Stomach smooth muscle (tissue), 2 donors: ENCODE measurements at regions not wholly inside any gene's neighbourhood (a gene's known extent, or its start where the extent isn't known, plus 50 kb on each side); places are given as distances from the start of the nearest gene placed in this dataset.
"Not testable (repeated sequence)": the region's sequence is repeated elsewhere in the genome, so short reads cannot be mapped to it uniquely, and the experiment has no call there.

Experiments used
- H3K27ac ChIP-seq: one replicate; pipeline ENCODE4 v1.7.0; 2013; ENCODE audit warnings: mild to moderate bottlenecking, low read length, inconsistent platforms
- H3K27me3 ChIP-seq, 2 donors: one replicate each; pipeline ENCODE4 v1.7.0; 2013; ENCODE audit warnings: low read length in 2 of 2; ENCODE audit not compliant: insufficient read depth in 2 of 2, control insufficient read depth in 1 of 2
- H3K36me3 ChIP-seq, 2 donors: one replicate each; pipeline ENCODE4 v1.7.0; 2013; ENCODE audit warnings: low read length in 2 of 2; ENCODE audit not compliant: control insufficient read depth in 2 of 2, insufficient read depth in 2 of 2
- H3K4me1 ChIP-seq: one replicate; pipeline ENCODE4 v1.7.0; 2013; ENCODE audit warnings: low read length; ENCODE audit not compliant: control insufficient read depth, insufficient read depth
- H3K4me3 ChIP-seq, 2 donors: one replicate each; pipeline ENCODE4 v1.7.0; 2013; ENCODE audit warnings: low read length in 2 of 2
- H3K9ac ChIP-seq, 2 donors: one replicate each; pipeline ENCODE4 v1.7.0; 2013; ENCODE audit warnings: low read length in 2 of 2, mild to moderate bottlenecking in 1 of 2
- H3K9me3 ChIP-seq, 2 donors: one replicate each; pipeline ENCODE4 v1.7.0; 2013; ENCODE audit warnings: low read length in 2 of 2; ENCODE audit not compliant: control insufficient read depth in 2 of 2
- donor health status: healthy.
- donor health status: Pancreatic carcinoma.

DNA sequence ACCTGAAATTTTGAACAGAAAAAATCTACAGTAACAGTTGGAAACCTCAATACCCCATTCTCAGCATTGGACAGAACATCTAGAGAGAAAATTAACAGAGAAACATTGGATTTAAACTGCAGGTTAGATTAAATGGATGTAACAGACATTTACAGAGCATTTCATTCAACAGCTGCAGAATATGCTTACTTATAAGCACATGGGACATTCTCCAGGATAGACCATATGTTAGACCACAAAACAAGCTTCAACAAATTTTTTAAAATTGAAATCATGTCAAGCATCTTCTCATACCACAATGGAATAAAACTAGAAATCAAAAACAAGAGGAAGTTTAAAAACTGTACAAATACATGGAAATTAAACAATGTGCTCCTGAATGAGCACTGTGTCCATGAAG is 316.3 kb downstream of the FAM170A start:
- no peak overlapping the region for H3K4me3 ChIP-seq
- H3K9me3 ChIP-seq, result no peaks in the 10 kb centered on the region
- no peaks in the 10 kb centered on the region for H3K4me1 ChIP-seq
- H3K27me3 ChIP-seq, result no peaks in the 10 kb centered on the region
- H3K36me3 ChIP-seq, result no peaks in the 10 kb centered on the region
- no peak overlapping the region for H3K9ac ChIP-seq
- no peak overlapping the region for H3K27ac ChIP-seq

DNA sequence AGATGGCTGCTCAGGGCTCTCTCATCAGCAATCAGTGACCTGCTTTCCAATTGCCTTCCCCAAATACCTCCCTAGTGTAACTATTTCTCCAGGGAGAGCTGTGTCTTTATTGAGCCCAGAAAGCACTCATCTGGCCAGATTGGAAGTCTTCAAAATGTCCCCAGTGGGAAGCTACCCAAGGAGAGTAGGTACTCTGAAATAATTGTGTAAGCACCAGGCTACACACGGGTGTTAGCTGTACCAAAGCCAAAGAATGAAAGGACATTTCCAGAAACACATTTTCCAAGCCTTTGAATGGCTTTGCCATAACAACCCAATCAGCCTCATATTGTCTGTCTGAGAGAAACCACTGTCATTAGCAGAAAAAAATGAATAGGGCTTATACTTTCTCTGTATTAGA is 318.8 kb downstream of the FAM170A start:
- H3K9me3 ChIP-seq, result no peaks in the 10 kb centered on the region
- H3K27me3 ChIP-seq, result no peaks in the 10 kb centered on the region
- H3K27ac ChIP-seq, result no peak overlapping the region
- no peaks in the 10 kb centered on the region for H3K4me1 ChIP-seq
- H3K9ac ChIP-seq, result no peak overlapping the region
- H3K36me3 ChIP-seq, result no peaks in the 10 kb centered on the region
- H3K4me3 ChIP-seq, result no peak overlapping the region

DNA sequence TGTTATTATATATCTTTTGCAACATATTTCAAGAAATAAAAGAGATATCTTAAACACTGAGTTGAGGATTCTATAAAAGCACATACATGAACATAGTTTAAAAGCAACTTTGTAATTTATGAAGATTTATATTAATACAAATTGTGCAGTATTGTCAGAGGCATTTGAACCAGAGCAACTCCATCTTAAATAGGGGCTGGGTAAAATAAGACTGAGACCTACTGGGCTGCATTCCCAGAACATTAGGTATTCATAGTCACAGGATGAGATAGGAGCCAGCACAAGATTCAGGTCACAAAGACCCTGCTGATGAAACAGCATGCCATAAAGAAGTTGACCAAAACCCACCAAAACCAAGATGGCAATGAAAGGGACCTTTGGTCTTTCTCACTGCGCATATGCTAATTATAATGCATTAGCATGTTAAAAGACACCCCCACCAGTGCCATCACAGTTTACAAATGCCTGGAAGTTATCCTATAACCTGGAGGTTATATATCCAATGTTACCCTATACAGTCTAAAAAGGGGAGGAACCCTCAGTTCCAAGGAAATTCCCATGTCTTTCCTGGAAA is 320.2 kb downstream of the FAM170A start:
- Histone ChIP-seq H3K9ac (no peak overlapping the region), H3K4me3 (no peak overlapping the region), H3K27ac (no peak overlapping the region), H3K9me3 (no peaks in the 10 kb centered on the region), H3K27me3 (no peaks in the 10 kb centered on the region), H3K4me1 (no peaks in the 10 kb centered on the region), H3K36me3 (no peaks in the 10 kb centered on the region)

DNA sequence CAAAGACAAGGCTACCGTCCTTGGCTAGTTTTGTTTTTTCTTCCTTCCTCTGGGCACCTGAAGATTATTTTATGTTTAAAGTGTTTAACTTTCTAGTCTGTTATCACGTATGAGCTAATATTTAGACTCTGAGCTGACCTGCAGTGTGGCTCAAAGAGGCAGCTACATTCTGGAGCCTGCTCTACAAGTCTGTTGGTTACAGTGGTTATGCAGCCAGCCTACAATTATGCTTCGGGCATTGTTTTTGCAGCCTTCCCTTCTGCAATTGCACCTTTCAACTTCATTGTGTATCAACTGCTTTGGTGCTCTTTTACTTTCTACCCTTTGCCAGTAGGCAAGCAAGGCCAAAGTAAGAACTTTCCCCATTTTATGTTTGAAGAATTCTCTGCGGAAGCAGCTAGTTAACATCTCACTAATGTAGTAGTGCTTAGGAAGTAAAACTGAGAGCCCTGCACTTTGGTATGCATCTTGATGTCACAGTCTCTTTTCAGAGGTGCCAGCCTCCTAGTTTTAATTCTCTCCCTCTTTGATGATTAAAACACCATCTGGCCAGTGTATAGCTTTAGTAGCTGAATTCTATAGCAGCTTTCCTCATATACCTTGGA is 322.1 kb downstream of the FAM170A start:
- Histone ChIP-seq H3K9ac (no peak overlapping the region), H3K36me3 (no peaks in the 10 kb centered on the region), H3K4me1 (no peaks in the 10 kb centered on the region), H3K9me3 (no peaks in the 10 kb centered on the region), H3K27me3 (no peaks in the 10 kb centered on the region), H3K27ac (no peak overlapping the region), H3K4me3 (no peak overlapping the region)

- H3K27ac ChIP-seq, result no peak overlapping the region
- no peak overlapping the region for H3K9ac ChIP-seq
- H3K27me3 ChIP-seq, result no peaks in the 10 kb centered on the region
These were observed 324.1 kb downstream of the FAM170A start for GRCh38 chr5:119953474-119953873.

DNA sequence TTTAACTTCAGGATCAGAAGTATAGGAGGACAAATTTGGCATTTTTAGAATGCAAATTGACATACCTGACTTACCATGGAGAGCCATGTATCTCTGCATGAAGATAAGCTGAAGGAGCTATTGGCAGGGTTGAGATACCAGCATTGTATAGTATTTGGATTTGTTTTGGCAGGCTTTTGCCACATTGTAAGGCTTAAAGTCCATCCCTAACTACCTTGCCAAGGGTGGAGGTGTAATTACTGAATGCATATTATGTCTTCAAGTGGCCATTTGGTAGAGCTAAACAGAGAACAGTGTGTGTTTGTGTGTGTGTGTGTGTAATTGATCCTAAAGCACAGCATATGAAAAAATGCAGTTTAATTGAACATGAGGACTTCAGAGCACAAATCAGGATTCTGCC is 324.7 kb downstream of the FAM170A start:
- H3K4me1 ChIP-seq, result no peaks in the 10 kb centered on the region
- no peak overlapping the region for H3K9ac ChIP-seq
- no peak overlapping the region for H3K27ac ChIP-seq
- H3K27me3 ChIP-seq, result no peaks in the 10 kb centered on the region
- no peaks in the 10 kb centered on the region for H3K36me3 ChIP-seq
- no peaks in the 10 kb centered on the region for H3K9me3 ChIP-seq
- no peak overlapping the region for H3K4me3 ChIP-seq

More at GRCh38 chr5:119953474-119953873, 324.1 kb downstream of the FAM170A start:
- no peaks in the 10 kb centered on the region for H3K9me3 ChIP-seq
- H3K4me1 ChIP-seq, result no peaks in the 10 kb centered on the region
- H3K36me3 ChIP-seq, result no peaks in the 10 kb centered on the region
- H3K4me3 ChIP-seq, result no peak overlapping the region

DNA sequence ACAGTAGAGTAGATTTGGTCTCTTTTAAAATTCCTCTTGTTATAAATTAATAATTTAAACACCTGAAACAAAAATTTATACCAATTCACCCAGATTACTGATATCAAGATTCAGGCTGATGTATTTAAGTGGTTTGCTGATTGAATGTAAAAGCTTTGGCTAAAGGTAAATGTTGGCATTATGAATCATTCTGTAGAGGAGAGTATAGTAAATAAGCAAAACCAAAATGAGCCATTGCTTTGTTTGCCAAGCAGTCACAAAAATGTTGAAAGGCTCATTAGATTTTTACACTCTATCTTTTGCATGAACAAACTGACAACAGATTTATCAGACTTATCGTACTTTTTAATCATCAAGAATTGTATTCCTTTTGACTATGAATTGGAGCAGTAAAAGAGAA is 332.6 kb downstream of the FAM170A start:
- no peaks in the 10 kb centered on the region for H3K36me3 ChIP-seq
- no peaks in the 10 kb centered on the region for H3K27me3 ChIP-seq
- H3K4me3 ChIP-seq, result no peak overlapping the region
- no peak overlapping the region for H3K27ac ChIP-seq
- H3K4me1 ChIP-seq, result no peaks in the 10 kb centered on the region
- H3K9ac ChIP-seq, result no peak overlapping the region
- no peaks in the 10 kb centered on the region for H3K9me3 ChIP-seq

GRCh38 chr5:119966028-119966427 is 336.7 kb downstream of the FAM170A start:
- Histone ChIP-seq H3K4me1 (no peaks in the 10 kb centered on the region), H3K9me3 (no peaks in the 10 kb centered on the region), H3K27me3 (no peaks in the 10 kb centered on the region), H3K4me3 (no peak overlapping the region), H3K27ac (no peak overlapping the region), H3K9ac (no peak overlapping the region), H3K36me3 (no peaks in the 10 kb centered on the region)

DNA sequence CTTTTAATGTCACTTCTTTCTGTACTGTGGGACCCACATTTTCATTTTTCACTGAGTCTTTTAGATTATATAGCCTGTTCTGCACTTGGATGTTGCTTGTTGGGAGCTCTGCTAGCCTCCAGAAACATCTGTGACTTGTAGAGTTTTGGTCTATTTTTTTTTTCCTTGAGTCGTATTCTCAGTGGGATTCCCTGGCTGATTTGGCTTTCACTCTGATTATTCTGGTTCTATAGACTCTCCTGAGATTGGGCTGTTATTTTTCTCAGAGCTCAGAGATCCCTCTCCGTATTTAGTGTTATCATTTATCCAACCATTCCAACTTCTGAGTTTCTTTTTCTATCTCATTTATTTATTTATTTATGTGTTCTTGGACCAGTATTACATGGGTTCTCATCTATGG is 339.3 kb downstream of the FAM170A start:
- no peaks in the 10 kb centered on the region for H3K4me1 ChIP-seq
- no peak overlapping the region for H3K9ac ChIP-seq
- H3K9me3 ChIP-seq, result no peaks in the 10 kb centered on the region
- no peak overlapping the region for H3K4me3 ChIP-seq
- H3K27ac ChIP-seq, result no peak overlapping the region
- H3K27me3 ChIP-seq, result no peaks in the 10 kb centered on the region
- no peaks in the 10 kb centered on the region for H3K36me3 ChIP-seq

DNA sequence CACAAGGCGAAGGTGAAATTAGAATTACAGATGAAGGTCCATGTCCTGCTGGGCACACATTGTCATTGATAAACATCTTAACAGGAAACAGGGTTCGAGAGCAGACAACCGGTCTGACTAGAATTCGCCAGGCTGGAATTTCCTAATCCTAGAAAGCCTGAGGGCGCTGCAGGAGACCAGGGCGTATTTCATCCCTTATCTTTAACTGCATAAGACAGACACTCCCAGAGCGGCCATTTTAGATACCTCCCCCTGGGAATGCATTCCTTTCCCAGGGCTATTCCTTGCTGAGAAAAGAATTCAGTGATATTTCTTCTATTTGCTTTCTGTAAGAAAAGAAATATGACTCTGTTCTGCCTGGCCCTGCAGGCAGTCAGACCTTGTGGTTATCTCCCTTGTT is 357.7 kb downstream of the FAM170A start:
- not testable (repeated sequence) for H3K4me3 ChIP-seq, H3K27ac ChIP-seq, H3K27me3 ChIP-seq, H3K36me3 ChIP-seq, H3K4me1 ChIP-seq, H3K9ac ChIP-seq, H3K9me3 ChIP-seq

- Histone ChIP-seq H3K4me1 (no peaks in the 10 kb centered on the region), H3K27me3 (no peaks in the 10 kb centered on the region), H3K9ac (no peak overlapping the region), H3K4me3 (no peak overlapping the region), H3K9me3 (no peaks in the 10 kb centered on the region), H3K27ac (no peak overlapping the region), H3K36me3 (no peaks in the 10 kb centered on the region)
These were observed 362.3 kb downstream of the FAM170A start for GRCh38 chr5:119991625-119992024.
